HCT116 (cell line): ENCODE measurements at regions not wholly inside any gene's neighbourhood (a gene's known extent, or its start where the extent isn't known, plus 50 kb on each side); places are given as distances from the start of the nearest gene placed in this dataset.

ENCODE experiments used
- ATAC-seq: fragments of 200-7000 bp; cut with Tn5 transposase; 2 replicates; pipeline ENCODE4 v1.9.1; 2020; ENCODE audit warnings: mild to moderate bottlenecking, moderate library complexity
- BruUV-seq: library from RNA; stranded (reverse); fragments of 400-500 nt; replicated peaks from 2 replicates; lab custom pipeline; 2021; lab: Mats Ljungman, UMichigan
- CTCF ChIA-PET: fragments of 300-600 bp; sonication (Branson Sonifier 250); formaldehyde crosslinking; loops from one replicate; lab custom pipeline; 2021; ENCODE audit warnings: antibody characterized with exemption; lab: Charles Lee
- POLR2A ChIA-PET: fragments of 300-600, 350-600 bp; sonication (Branson Sonifier 250); formaldehyde crosslinking; loops from one replicate; lab custom pipeline; 2021; ENCODE audit warnings: antibody characterized with exemption; lab: Charles Lee
- RAD21 ChIA-PET, 2 experiments: fragments of 300-600 bp; sonication (Branson Sonifier 250); formaldehyde crosslinking; loops; one replicate each; lab custom pipeline; 2023; ENCODE audit warnings: low total read pairs in 2 of 2; ENCODE audit not compliant: uncharacterized antibody in 2 of 2, unreplicated experiment in 2 of 2, low non-redundant PET in 1 of 2; lab: Charles Lee
- DNase-seq: peaks from one replicate; pipeline ENCODE4 v3.0.0-alpha.2; 2010; ENCODE audit warnings: low read depth, low spot score
- H2AFZ ChIP-seq: fragments of 200-600 bp; shearing (Covaris generic), sonication (generic); 2 replicates; pipeline ENCODE4 v1.6.1; 2017; ENCODE audit warnings: low read depth, mixed run types, mixed read lengths, antibody characterized with exemption, low read length; ENCODE audit not compliant: poor library complexity, severe bottlenecking
- H3K27ac ChIP-seq: 2 replicates; pipeline ENCODE4 v1.5.1; 2012; ENCODE audit warnings: low read depth, low read length
- H3K27me3 ChIP-seq: fragments of 200-600 bp; sonication (generic); 2 replicates; pipeline ENCODE4 v1.6.1; 2016; ENCODE audit warnings: mixed run types, low read length, mixed read lengths; ENCODE audit not compliant: insufficient read depth
- H3K36me3 ChIP-seq, 2 experiments: fragments of 200-500 bp in 1 of 2; fragments of 200-600 bp in 1 of 2; sonication (Bioruptor generic) in 1 of 2; sonication (generic) in 1 of 2; 2 replicates each; pipeline versions ENCODE4 v1.5.1 to v1.6.1; 2014 to 2016; ENCODE audit warnings: low read length in 2 of 2, inconsistent platforms in 1 of 2, mixed read lengths in 1 of 2, mixed run types in 1 of 2; ENCODE audit not compliant: insufficient read depth in 2 of 2, control insufficient read depth in 1 of 2
- H3K4me1 ChIP-seq, 2 experiments: fragments of 200-600 bp in 1 of 2; sonication (generic) in 1 of 2; 2 replicates each; pipeline versions ENCODE4 v1.5.1 to v1.6.1; 2012 to 2017; ENCODE audit warnings: low read length in 2 of 2, inconsistent platforms in 1 of 2, mild to moderate bottlenecking in 1 of 2, mixed read lengths in 1 of 2, mixed run types in 1 of 2, moderate library complexity in 1 of 2; ENCODE audit not compliant: insufficient read depth in 2 of 2, control insufficient read depth in 1 of 2
- H3K4me2 ChIP-seq: fragments of 200-600 bp; sonication (generic); 2 replicates; pipeline ENCODE4 v1.6.1; 2017; ENCODE audit warnings: mixed run types, low read length, mixed read lengths
- H3K4me3 ChIP-seq, 2 experiments: fragments of 200-600 bp in 1 of 2; sonication (generic) in 1 of 2; replicated peaks in 1 of 2; 2 replicates each; pipeline ENCODE4 v1.5.1; 2011 to 2016; ENCODE audit warnings: low read length in 2 of 2, control low read depth in 1 of 2, low read depth in 1 of 2, mild to moderate bottlenecking in 1 of 2, mixed read lengths in 1 of 2, mixed run types in 1 of 2
- H3K79me2 ChIP-seq: fragments of 200-600 bp; sonication (generic); 2 replicates; pipeline ENCODE4 v1.6.1; 2017; ENCODE audit warnings: mild to moderate bottlenecking, mixed run types, low read length, moderate library complexity, mixed read lengths; ENCODE audit not compliant: insufficient read depth
- H3K9ac ChIP-seq: fragments of 200-600 bp; sonication (generic); 2 replicates; pipeline ENCODE4 v1.6.1; 2016; ENCODE audit warnings: low read length, mixed read lengths
- H3K9me2 ChIP-seq: fragments of 200-600 bp; sonication (generic), shearing (Covaris generic); 2 replicates; pipeline ENCODE4 v1.6.1; 2017; ENCODE audit warnings: mixed run types, mild to moderate bottlenecking, moderate library complexity; ENCODE audit not compliant: insufficient read depth
- H3K9me3 ChIP-seq, 2 experiments: fragments of 200-500 bp in 1 of 2; fragments of 200-600 bp in 1 of 2; sonication (Bioruptor generic) in 1 of 2; sonication (generic) in 1 of 2; 2 replicates each; pipeline ENCODE4 v1.6.1; 2014 to 2017; ENCODE audit warnings: low read length in 2 of 2, mixed read lengths in 2 of 2, inconsistent platforms in 1 of 2, low read depth in 1 of 2, mild to moderate bottlenecking in 1 of 2, mixed run types in 1 of 2, moderate library complexity in 1 of 2; ENCODE audit not compliant: control insufficient read depth in 1 of 2, insufficient read depth in 1 of 2
- H4K20me1 ChIP-seq: fragments of 200-600 bp; sonication (generic), shearing (Covaris generic); 2 replicates; pipeline ENCODE4 v1.6.1; 2017; ENCODE audit warnings: mixed run types, mild to moderate bottlenecking, moderate library complexity; ENCODE audit not compliant: insufficient read depth
- CEBPB ChIP-seq: IDR thresholded peaks from 2 replicates; pipeline ENCODE4 v1.6.1; 2012; ENCODE audit warnings: low read depth
- EGR1 ChIP-seq: IDR thresholded peaks from 2 replicates; pipeline ENCODE4 v1.6.1; 2012; ENCODE audit warnings: low read depth
- ELF1 ChIP-seq: IDR thresholded peaks from 2 replicates; pipeline ENCODE4 v1.6.1; 2012; ENCODE audit warnings: low read depth, borderline replicate concordance
- EZH2phosphoT487 ChIP-seq: fragments of 200-600 bp; IDR thresholded peaks from 2 replicates; pipeline ENCODE4 v1.6.1; 2018; ENCODE audit warnings: antibody characterized with exemption, borderline replicate concordance
- FOSL1 ChIP-seq: IDR thresholded peaks from 2 replicates; pipeline ENCODE4 v1.6.1; 2012; ENCODE audit warnings: low read depth
- JUND ChIP-seq: IDR thresholded peaks from 2 replicates; pipeline ENCODE4 v1.6.1; 2012
- POLR2A ChIP-seq: IDR thresholded peaks from 2 replicates; pipeline ENCODE4 v1.7.0; 2011; ENCODE audit warnings: borderline replicate concordance; ENCODE audit not compliant: insufficient read depth, insufficient read length; ENCODE audit errors: extremely low read depth
- POLR2AphosphoS5 ChIP-seq: IDR thresholded peaks from 2 replicates; pipeline ENCODE4 v1.6.1; 2011; ENCODE audit warnings: mild to moderate bottlenecking, low read depth, low read length, moderate library complexity
- RAD21 ChIP-seq: IDR thresholded peaks from 2 replicates; pipeline ENCODE4 v1.6.1; 2012; ENCODE audit warnings: low read depth, mild to moderate bottlenecking
- SIN3A ChIP-seq: IDR thresholded peaks from 2 replicates; pipeline ENCODE4 v1.6.1; 2012; ENCODE audit warnings: low read depth
- SP1 ChIP-seq: IDR thresholded peaks from 2 replicates; pipeline ENCODE4 v1.6.1; 2012; ENCODE audit warnings: low read depth
- SRF ChIP-seq: IDR thresholded peaks from 2 replicates; pipeline ENCODE4 v1.6.1; 2012; ENCODE audit warnings: low read depth
- TCF7L2 ChIP-seq: IDR thresholded peaks from 2 replicates; pipeline ENCODE4 v1.7.0; 2011; ENCODE audit warnings: borderline replicate concordance, inconsistent platforms; ENCODE audit not compliant: insufficient read depth, insufficient read length; ENCODE audit errors: extremely low read depth
- YY1 ChIP-seq: IDR thresholded peaks from 2 replicates; pipeline ENCODE4 v1.6.1; 2011; ENCODE audit warnings: low read length, low read depth, moderate library complexity, mild to moderate bottlenecking; ENCODE audit not compliant: insufficient replicate concordance; ENCODE audit errors: extremely low read depth
- ZNF274 ChIP-seq: fragments of 200-500 bp; sonication (Bioruptor generic); IDR thresholded peaks from 2 replicates; pipeline ENCODE4 v1.6.1; 2014; ENCODE audit warnings: mild to moderate bottlenecking, low read depth, low read length, inconsistent platforms
- intact Hi-C: fragments of 100-400 bp; cut with micrococcal nuclease; formaldehyde crosslinking; loops from 2 replicates; pipeline ENCODE4 v1.10.0; 2022
- TF ChIP-seq, protein P1 (sequence below): IDR thresholded peaks from 2 replicates; pipeline ENCODE4 v1.6.1; 2011; ENCODE audit warnings: mild to moderate bottlenecking, low read length, moderate library complexity; ENCODE audit not compliant: insufficient replicate concordance; ENCODE audit errors: extremely low read depth
- TF ChIP-seq, protein P2 (sequence below): IDR thresholded peaks from 2 replicates; pipeline ENCODE4 v1.6.1; 2012
- TF ChIP-seq, protein P3 (sequence below): IDR thresholded peaks from 2 replicates; pipeline ENCODE4 v1.6.1; 2012
- TF ChIP-seq, protein P4 (sequence below): IDR thresholded peaks from 2 replicates; pipeline ENCODE4 v1.6.1; 2012; ENCODE audit warnings: low read depth
- TF ChIP-seq, protein P5 (sequence below), 3 experiments: fragments of 200-600 bp in 1 of 3; sonication (generic) in 1 of 3; IDR thresholded peaks in 2 of 3; conservative IDR thresholded peaks in 1 of 3; 2 replicates each; pipeline ENCODE4 v1.5.1; 2012 to 2017; ENCODE audit warnings: low read depth in 2 of 3, low read length in 2 of 3, antibody characterized with exemption in 1 of 3, borderline replicate concordance in 1 of 3, control low read depth in 1 of 3, mild to moderate bottlenecking in 1 of 3, mixed read lengths in 1 of 3, mixed run types in 1 of 3, moderate library complexity in 1 of 3; ENCODE audit not compliant: insufficient read depth in 1 of 3

DNA sequence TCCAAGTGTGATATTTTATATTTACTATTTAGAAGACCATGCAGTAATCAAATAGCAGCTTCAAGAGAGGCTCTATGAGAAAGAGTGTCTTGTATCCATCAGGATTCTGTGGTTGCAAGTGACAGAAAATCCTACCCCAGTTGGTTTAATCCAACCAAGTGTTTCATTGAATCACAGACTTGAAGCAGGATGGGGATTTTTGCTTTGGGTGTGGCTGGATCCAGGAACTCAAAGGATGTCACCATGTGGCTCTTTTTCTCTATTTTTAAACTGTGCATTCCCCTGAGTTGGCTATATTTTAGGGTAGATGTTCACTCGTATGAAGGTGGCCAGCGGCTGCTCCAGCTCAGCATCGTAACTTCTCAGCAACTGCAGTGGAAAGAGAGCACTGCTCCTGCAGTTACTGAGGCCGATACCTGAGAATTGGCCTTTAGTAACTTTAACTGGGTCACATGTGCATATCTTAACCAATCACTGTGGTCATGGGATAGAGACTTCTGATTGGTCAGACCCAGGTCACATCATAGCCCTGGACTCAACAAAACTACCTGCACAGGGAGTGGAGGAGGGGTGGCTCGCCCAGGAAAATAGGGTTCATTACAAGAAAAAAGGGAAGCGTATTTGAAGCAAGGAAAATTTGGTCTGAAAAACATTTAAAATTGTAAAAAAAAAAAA is 396.1 kb upstream of the SULF2 start:
- Histone ChIP-seq H3K4me3 (no peak overlapping the region), H4K20me1 (no peaks in the 10 kb centered on the region), H3K9me3 (no peaks in the 10 kb centered on the region), H3K27ac (no peak overlapping the region), H3K9ac (no peak overlapping the region), H2AFZ (no peak overlapping the region), H3K4me1 (no peaks in the 10 kb centered on the region), H3K4me2 (no peak overlapping the region), H3K9me2 (no peaks in the 10 kb centered on the region)
- ATAC-seq (peak; percentile 61; the same call in 1 of the 2 replicates), DNase-seq (no peak)
- POLR2A ChIA-PET = no interaction called here
- RAD21 ChIA-PET = no interaction called here
- intact Hi-C loops = loop anchor here (10.0 kb wide), 1 partner anchor 57 kb away; no protein-coding TSS in a partner anchor
- CTCF ChIA-PET = no interaction called here
- no peak for TF ChIP-seq ZNF274
- TF ChIP-seq YY1 = no peak
- TF ChIP-seq SRF = no peak
- TF ChIP-seq POLR2A = no peak
- no peak for TF ChIP-seq FOSL1
- TF ChIP-seq POLR2AphosphoS5 = no peak
- TF ChIP-seq ELF1 = no peak
- no peak for TF ChIP-seq RAD21
- no peak for TF ChIP-seq JUND
- TF ChIP-seq, protein P1, sequence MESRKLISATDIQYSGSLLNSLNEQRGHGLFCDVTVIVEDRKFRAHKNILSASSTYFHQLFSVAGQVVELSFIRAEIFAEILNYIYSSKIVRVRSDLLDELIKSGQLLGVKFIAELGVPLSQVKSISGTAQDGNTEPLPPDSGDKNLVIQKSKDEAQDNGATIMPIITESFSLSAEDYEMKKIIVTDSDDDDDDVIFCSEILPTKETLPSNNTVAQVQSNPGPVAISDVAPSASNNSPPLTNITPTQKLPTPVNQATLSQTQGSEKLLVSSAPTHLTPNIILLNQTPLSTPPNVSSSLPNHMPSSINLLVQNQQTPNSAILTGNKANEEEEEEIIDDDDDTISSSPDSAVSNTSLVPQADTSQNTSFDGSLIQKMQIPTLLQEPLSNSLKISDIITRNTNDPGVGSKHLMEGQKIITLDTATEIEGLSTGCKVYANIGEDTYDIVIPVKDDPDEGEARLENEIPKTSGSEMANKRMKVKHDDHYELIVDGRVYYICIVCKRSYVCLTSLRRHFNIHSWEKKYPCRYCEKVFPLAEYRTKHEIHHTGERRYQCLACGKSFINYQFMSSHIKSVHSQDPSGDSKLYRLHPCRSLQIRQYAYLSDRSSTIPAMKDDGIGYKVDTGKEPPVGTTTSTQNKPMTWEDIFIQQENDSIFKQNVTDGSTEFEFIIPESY = no peak
- TF ChIP-seq SP1 = no peak
- TF ChIP-seq CEBPB = no peak
- TF ChIP-seq, protein P2, sequence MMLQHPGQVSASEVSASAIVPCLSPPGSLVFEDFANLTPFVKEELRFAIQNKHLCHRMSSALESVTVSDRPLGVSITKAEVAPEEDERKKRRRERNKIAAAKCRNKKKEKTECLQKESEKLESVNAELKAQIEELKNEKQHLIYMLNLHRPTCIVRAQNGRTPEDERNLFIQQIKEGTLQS = no peak
- TF ChIP-seq, protein P3, sequence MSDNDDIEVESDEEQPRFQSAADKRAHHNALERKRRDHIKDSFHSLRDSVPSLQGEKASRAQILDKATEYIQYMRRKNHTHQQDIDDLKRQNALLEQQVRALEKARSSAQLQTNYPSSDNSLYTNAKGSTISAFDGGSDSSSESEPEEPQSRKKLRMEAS = no peak
- no peak for TF ChIP-seq EZH2phosphoT487
- TF ChIP-seq, protein P4, sequence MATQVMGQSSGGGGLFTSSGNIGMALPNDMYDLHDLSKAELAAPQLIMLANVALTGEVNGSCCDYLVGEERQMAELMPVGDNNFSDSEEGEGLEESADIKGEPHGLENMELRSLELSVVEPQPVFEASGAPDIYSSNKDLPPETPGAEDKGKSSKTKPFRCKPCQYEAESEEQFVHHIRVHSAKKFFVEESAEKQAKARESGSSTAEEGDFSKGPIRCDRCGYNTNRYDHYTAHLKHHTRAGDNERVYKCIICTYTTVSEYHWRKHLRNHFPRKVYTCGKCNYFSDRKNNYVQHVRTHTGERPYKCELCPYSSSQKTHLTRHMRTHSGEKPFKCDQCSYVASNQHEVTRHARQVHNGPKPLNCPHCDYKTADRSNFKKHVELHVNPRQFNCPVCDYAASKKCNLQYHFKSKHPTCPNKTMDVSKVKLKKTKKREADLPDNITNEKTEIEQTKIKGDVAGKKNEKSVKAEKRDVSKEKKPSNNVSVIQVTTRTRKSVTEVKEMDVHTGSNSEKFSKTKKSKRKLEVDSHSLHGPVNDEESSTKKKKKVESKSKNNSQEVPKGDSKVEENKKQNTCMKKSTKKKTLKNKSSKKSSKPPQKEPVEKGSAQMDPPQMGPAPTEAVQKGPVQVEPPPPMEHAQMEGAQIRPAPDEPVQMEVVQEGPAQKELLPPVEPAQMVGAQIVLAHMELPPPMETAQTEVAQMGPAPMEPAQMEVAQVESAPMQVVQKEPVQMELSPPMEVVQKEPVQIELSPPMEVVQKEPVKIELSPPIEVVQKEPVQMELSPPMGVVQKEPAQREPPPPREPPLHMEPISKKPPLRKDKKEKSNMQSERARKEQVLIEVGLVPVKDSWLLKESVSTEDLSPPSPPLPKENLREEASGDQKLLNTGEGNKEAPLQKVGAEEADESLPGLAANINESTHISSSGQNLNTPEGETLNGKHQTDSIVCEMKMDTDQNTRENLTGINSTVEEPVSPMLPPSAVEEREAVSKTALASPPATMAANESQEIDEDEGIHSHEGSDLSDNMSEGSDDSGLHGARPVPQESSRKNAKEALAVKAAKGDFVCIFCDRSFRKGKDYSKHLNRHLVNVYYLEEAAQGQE = no peak
- TF ChIP-seq SIN3A = no peak
- TF ChIP-seq, protein P5, sequence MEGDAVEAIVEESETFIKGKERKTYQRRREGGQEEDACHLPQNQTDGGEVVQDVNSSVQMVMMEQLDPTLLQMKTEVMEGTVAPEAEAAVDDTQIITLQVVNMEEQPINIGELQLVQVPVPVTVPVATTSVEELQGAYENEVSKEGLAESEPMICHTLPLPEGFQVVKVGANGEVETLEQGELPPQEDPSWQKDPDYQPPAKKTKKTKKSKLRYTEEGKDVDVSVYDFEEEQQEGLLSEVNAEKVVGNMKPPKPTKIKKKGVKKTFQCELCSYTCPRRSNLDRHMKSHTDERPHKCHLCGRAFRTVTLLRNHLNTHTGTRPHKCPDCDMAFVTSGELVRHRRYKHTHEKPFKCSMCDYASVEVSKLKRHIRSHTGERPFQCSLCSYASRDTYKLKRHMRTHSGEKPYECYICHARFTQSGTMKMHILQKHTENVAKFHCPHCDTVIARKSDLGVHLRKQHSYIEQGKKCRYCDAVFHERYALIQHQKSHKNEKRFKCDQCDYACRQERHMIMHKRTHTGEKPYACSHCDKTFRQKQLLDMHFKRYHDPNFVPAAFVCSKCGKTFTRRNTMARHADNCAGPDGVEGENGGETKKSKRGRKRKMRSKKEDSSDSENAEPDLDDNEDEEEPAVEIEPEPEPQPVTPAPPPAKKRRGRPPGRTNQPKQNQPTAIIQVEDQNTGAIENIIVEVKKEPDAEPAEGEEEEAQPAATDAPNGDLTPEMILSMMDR (IDR thresholded peaks at IDR 0.05 in 2 of 3, conservative IDR thresholded peaks at IDR 0.05 in 1 of 3; ENCODE audit: borderline replicate concordance in 1 of 3, insufficient read depth in 1 of 3, low read depth in 2 of 3, low read length in 2 of 3) = no peak
- TF ChIP-seq TCF7L2 = no peak
- TF ChIP-seq EGR1 = no peak
- TF ChIP-seq, all 23 proteins: peak for 0
- no peaks in the 10 kb centered on the region for H3K79me2 ChIP-seq
- no peaks in the 10 kb centered on the region for H3K27me3 ChIP-seq
- no TSS peak for BruUV-seq
- no peaks in the 10 kb centered on the region for H3K36me3 ChIP-seq
